Osteocyte (in vitro differentiated cells): ENCODE measurements at regions not wholly inside any gene's neighbourhood (a gene's known extent, or its start where the extent isn't known, plus 50 kb on each side); places are given as distances from the start of the nearest gene placed in this dataset.

Source experiments
- DNase-seq: peaks from one replicate; pipeline ENCODE4 v3.0.0; 2021; ENCODE audit warnings: mixed read lengths; ENCODE audit not compliant: unreplicated experiment; ENCODE audit errors: extremely low spot score
- H3K27ac Mint-ChIP-seq: one replicate; pipeline ENCODE4 v1.8.0; 2021; ENCODE audit warnings: mild to moderate bottlenecking, mixed read lengths; ENCODE audit not compliant: unreplicated experiment
- H3K27me3 Mint-ChIP-seq: one replicate; pipeline ENCODE4 v1.8.0; 2021; ENCODE audit warnings: mixed read lengths; ENCODE audit not compliant: unreplicated experiment
- H3K36me3 Mint-ChIP-seq: one replicate; pipeline ENCODE4 v1.8.0; 2021; ENCODE audit warnings: mixed read lengths; ENCODE audit not compliant: unreplicated experiment
- H3K4me1 Mint-ChIP-seq: one replicate; pipeline ENCODE4 v1.8.0; 2021; ENCODE audit warnings: mixed read lengths; ENCODE audit not compliant: unreplicated experiment
- H3K4me3 Mint-ChIP-seq: one replicate; pipeline ENCODE4 v1.8.0; 2021; ENCODE audit warnings: mild to moderate bottlenecking, moderate library complexity, mixed read lengths; ENCODE audit not compliant: unreplicated experiment
- H3K9me3 Mint-ChIP-seq: one replicate; pipeline ENCODE4 v1.8.0; 2021; ENCODE audit warnings: mixed read lengths; ENCODE audit not compliant: unreplicated experiment
- CTCF ChIP-seq: fragments of 200-600 bp; sonication (generic); IDR thresholded peaks from 2 replicates; pipeline ENCODE4 v1.5.0; 2021; ENCODE audit warnings: antibody characterized with exemption, mild to moderate bottlenecking, moderate library complexity

GRCh38 chr3:1908651-1909445 lies 189.8 kb upstream of the CNTN4 start:
- peaks cover 8% of the 10 kb centered on the region for H3K9me3 Mint-ChIP-seq
- H3K27me3 Mint-ChIP-seq = no peaks in the 10 kb centered on the region
- no peak for TF ChIP-seq CTCF
- no peak overlapping the region for H3K4me3 Mint-ChIP-seq
- no peak overlapping the region for H3K27ac Mint-ChIP-seq
- no peak for DNase-seq
- no peaks in the 10 kb centered on the region for H3K36me3 Mint-ChIP-seq
- H3K4me1 Mint-ChIP-seq = peaks cover 3% of the 10 kb centered on the region

GRCh38 chr3:1910322-1910721 lies 188.3 kb upstream of the CNTN4 start:
- peaks cover 3% of the 10 kb centered on the region for H3K4me1 Mint-ChIP-seq
- no peaks in the 10 kb centered on the region for H3K27me3 Mint-ChIP-seq
- no peak overlapping the region for H3K4me3 Mint-ChIP-seq
- no peak for DNase-seq
- H3K36me3 Mint-ChIP-seq = no peaks in the 10 kb centered on the region
- no peak overlapping the region for H3K27ac Mint-ChIP-seq
- peaks cover 8% of the 10 kb centered on the region for H3K9me3 Mint-ChIP-seq
- no peak for TF ChIP-seq CTCF

GRCh38 chr3:1929788-1930414 lies 168.8 kb upstream of the CNTN4 start:
- no peak for TF ChIP-seq CTCF
- Mint-ChIP-seq H3K27me3 (no peaks in the 10 kb centered on the region), H3K36me3 (no peaks in the 10 kb centered on the region), H3K4me1 (no peaks in the 10 kb centered on the region), H3K4me3 (no peak overlapping the region), H3K9me3 (peaks cover 24% of the 10 kb centered on the region), H3K27ac (no peak overlapping the region)
- DNase-seq = no peak

GRCh38 chr3:1938975-1939374 lies 159.7 kb upstream of the CNTN4 start:
- Mint-ChIP-seq H3K4me3 (no peak overlapping the region), H3K27ac (no peak overlapping the region), H3K27me3 (peaks cover 2% of the 10 kb centered on the region), H3K4me1 (peaks cover 7% of the 10 kb centered on the region), H3K9me3 (peaks cover 20% of the 10 kb centered on the region), H3K36me3 (no peaks in the 10 kb centered on the region)
- DNase-seq = no peak
- TF ChIP-seq CTCF = no peak

- H3K27me3 Mint-ChIP-seq = no peaks in the 10 kb centered on the region
- no peak overlapping the region for H3K27ac Mint-ChIP-seq
- H3K4me3 Mint-ChIP-seq = no peak overlapping the region
These were observed 155.9 kb upstream of the CNTN4 start for GRCh38 chr3:1942781-1943180.

More at GRCh38 chr3:1942781-1943180, 155.9 kb upstream of the CNTN4 start:
- peaks cover 7% of the 10 kb centered on the region for H3K4me1 Mint-ChIP-seq
- DNase-seq = no peak
- H3K9me3 Mint-ChIP-seq = no peaks in the 10 kb centered on the region
- H3K36me3 Mint-ChIP-seq = no peaks in the 10 kb centered on the region
- no peak for TF ChIP-seq CTCF
